Endothelial cell (in vitro differentiated cells): ENCODE measurements at regions not wholly inside any gene's neighbourhood (a gene's known extent, or its start where the extent isn't known, plus 50 kb on each side); places are given as distances from the start of the nearest gene placed in this dataset.
"Not testable (repeated sequence)": the region's sequence is repeated elsewhere in the genome, so short reads cannot be mapped to it uniquely, and the experiment has no call there.

ENCODE experiments used
- DNase-seq: peaks from one replicate; pipeline ENCODE4 v3.0.0; 2021; ENCODE audit warnings: low spot score
- H3K27ac Mint-ChIP-seq: one replicate; pipeline ENCODE4 v1.8.0; 2021; ENCODE audit warnings: mixed read lengths, inconsistent platforms; ENCODE audit not compliant: unreplicated experiment
- H3K27me3 Mint-ChIP-seq: one replicate; pipeline ENCODE4 v1.8.0; 2021; ENCODE audit warnings: mild to moderate bottlenecking, moderate library complexity, mixed read lengths, inconsistent platforms; ENCODE audit not compliant: unreplicated experiment
- H3K36me3 Mint-ChIP-seq: one replicate; pipeline ENCODE4 v1.8.0; 2021; ENCODE audit warnings: mild to moderate bottlenecking, low read depth, mixed read lengths, inconsistent platforms; ENCODE audit not compliant: unreplicated experiment
- H3K4me1 Mint-ChIP-seq: one replicate; pipeline ENCODE4 v1.8.0; 2021; ENCODE audit warnings: mild to moderate bottlenecking, mixed read lengths, inconsistent platforms; ENCODE audit not compliant: unreplicated experiment
- H3K4me3 Mint-ChIP-seq: one replicate; pipeline ENCODE4 v1.8.0; 2021; ENCODE audit warnings: mild to moderate bottlenecking, mixed read lengths, inconsistent platforms; ENCODE audit not compliant: unreplicated experiment
- H3K9me3 Mint-ChIP-seq: one replicate; pipeline ENCODE4 v1.8.0; 2021; ENCODE audit warnings: mixed read lengths, inconsistent platforms; ENCODE audit not compliant: unreplicated experiment
- TF ChIP-seq, protein P1 (sequence below): fragments of 200-600 bp; sonication (generic); IDR thresholded peaks from one replicate; pipeline ENCODE4 v1.5.0; 2021; ENCODE audit warnings: antibody characterized with exemption; ENCODE audit not compliant: unreplicated experiment

DNA sequence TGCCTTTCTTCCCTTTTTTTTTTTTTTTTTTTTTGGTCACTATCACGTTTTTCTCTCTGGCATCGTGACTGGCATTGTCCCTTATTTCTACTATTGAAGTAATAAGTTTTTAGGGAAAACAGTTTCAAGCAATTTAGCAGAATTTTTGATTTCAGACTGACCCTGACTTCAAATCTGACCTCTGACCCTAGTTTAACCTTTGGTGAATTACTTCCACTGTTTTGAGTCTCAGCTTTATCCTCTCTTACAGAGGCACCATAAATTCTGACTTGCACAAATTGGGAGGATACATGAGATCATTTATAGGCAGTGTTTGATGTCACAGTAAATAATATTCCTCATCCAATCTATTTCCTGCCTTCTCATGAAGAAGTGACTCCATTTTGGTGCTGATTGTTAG is 187.0 kb downstream of the FASLG start:
- TF ChIP-seq, protein P1, sequence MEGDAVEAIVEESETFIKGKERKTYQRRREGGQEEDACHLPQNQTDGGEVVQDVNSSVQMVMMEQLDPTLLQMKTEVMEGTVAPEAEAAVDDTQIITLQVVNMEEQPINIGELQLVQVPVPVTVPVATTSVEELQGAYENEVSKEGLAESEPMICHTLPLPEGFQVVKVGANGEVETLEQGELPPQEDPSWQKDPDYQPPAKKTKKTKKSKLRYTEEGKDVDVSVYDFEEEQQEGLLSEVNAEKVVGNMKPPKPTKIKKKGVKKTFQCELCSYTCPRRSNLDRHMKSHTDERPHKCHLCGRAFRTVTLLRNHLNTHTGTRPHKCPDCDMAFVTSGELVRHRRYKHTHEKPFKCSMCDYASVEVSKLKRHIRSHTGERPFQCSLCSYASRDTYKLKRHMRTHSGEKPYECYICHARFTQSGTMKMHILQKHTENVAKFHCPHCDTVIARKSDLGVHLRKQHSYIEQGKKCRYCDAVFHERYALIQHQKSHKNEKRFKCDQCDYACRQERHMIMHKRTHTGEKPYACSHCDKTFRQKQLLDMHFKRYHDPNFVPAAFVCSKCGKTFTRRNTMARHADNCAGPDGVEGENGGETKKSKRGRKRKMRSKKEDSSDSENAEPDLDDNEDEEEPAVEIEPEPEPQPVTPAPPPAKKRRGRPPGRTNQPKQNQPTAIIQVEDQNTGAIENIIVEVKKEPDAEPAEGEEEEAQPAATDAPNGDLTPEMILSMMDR = no peak
- Mint-ChIP-seq H3K27ac (no peak overlapping the region), H3K27me3 (peaks cover 3% of the 10 kb centered on the region), H3K36me3 (no peaks in the 10 kb centered on the region), H3K4me1 (peaks cover 12% of the 10 kb centered on the region), H3K4me3 (no peak overlapping the region), H3K9me3 (no peaks in the 10 kb centered on the region)
- DNase-seq = no peak

DNA sequence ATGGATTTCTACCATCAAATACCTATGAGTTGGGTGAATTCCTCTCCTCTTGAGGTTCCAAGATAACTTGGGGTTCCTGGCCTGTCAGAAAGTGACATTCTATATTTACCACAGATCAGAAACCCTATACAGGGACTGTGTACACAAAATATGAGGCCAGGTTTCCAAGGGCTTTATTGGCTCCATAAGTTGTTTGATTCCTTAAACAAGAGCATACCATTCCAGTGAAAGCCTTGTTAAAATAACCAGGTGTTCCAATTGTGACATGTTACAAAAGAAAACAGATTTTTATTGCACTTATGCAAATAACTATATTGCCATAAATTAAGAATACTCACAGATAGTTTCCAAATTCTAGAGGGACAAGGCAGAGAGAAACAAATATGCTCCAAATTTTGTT is 188.9 kb downstream of the FASLG start:
- not testable (repeated sequence) for H3K9me3 Mint-ChIP-seq, H3K36me3 Mint-ChIP-seq, H3K27me3 Mint-ChIP-seq, H3K27ac Mint-ChIP-seq, H3K4me3 Mint-ChIP-seq, DNase-seq
- peaks cover 12% of the 10 kb centered on the region for H3K4me1 Mint-ChIP-seq

DNA sequence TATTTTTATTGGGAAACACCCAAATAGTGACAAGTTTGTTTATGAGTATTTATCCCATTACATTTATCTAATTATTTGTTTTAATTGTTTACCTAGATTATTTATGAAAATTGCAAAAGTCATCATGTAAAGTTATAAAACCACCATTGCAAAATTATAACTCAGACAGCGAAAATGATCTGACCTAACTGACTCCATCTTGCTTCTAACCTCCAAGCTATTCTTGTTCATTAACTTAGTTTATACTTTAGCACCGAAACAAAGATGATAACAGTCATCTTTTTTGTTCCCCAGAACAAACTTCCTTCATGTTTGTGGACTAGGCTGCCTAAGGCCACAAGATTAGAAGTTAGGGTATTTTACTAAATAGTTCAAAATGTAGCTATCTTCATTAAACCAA is 190.8 kb downstream of the FASLG start:
- Mint-ChIP-seq H3K36me3 (no peaks in the 10 kb centered on the region), H3K4me1 (peaks cover 9% of the 10 kb centered on the region), H3K27ac (no peak overlapping the region), H3K9me3 (no peaks in the 10 kb centered on the region), H3K4me3 (no peak overlapping the region), H3K27me3 (peaks cover 4% of the 10 kb centered on the region)
- DNase-seq = no peak
- TF ChIP-seq, protein P1 = no peak

DNA sequence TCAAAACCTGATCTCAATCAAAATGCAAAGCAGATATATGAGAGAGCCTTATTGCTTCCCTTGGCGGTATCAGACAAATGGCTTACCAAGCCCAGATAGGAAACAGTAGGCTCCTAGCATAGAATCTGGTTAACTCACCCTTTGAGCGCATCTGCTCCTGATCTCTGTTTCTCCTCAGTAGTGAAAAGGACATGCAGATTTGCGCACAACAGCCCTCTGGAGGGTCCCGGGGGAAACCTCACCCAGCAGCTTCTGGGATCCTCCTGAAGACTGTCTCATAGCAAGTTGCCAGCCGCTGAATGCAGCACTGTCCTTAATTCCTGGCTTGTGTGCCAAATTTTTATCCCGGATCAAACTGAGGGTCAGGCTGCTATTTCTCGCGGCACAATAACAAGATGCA is 192.2 kb downstream of the FASLG start:
- Mint-ChIP-seq H3K27me3 (peaks cover 1% of the 10 kb centered on the region), H3K27ac (no peak overlapping the region), H3K4me3 (no peak overlapping the region), H3K9me3 (no peaks in the 10 kb centered on the region), H3K36me3 (no peaks in the 10 kb centered on the region), H3K4me1 (no peaks in the 10 kb centered on the region)
- no peak for DNase-seq
- TF ChIP-seq, protein P1 = no peak

DNA sequence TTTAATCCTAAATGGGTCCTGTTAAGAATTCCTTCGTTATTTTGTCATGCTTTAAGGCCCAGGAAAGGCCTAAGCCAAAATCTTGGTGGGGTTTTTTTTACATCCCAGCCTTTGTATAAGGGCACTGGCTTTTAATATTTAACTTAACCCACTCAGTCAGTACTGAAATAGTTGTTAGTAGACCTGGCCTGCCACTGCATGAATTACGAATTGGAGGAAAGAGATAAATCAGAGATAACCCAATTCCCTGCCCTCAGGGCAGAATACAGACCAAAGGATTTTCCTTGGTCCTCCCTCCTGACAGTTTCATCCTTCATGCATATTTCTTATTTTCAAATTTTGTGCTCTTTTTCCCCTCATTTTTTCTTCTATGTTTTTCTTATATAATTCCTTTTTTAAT is 193.0 kb downstream of the FASLG start:
- Mint-ChIP-seq H3K4me1 (no peaks in the 10 kb centered on the region), H3K27me3 (peaks cover 1% of the 10 kb centered on the region), H3K27ac (no peak overlapping the region), H3K36me3 (no peaks in the 10 kb centered on the region), H3K9me3 (no peaks in the 10 kb centered on the region), H3K4me3 (no peak overlapping the region)
- no peak for DNase-seq
- TF ChIP-seq, protein P1 = no peak

DNA sequence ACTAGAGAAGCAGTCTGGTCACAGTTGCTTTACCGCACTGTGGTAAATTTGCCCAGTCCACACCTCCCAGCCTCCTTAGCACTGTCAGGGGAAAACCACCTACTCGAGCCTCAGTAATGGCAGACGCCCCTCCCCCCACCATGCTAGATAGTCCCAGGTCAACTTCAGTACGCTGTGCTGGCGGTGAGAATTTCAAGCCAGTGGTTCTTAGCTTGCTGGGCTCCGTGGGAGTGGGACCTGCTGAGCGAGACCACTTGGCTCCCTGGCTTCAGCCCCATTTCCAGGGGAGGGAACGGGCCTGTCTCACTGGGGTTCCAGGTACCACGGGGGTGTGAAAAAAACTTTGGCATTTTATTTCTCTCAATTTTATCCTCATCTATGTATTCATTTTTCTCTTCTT is 194.8 kb downstream of the TNFSF18 start:
- H3K9me3 Mint-ChIP-seq, H3K27me3 Mint-ChIP-seq, H3K36me3 Mint-ChIP-seq, H3K27ac Mint-ChIP-seq, H3K4me3 Mint-ChIP-seq, H3K4me1 Mint-ChIP-seq, DNase-seq: not testable (repeated sequence)
